ENCODE measurements at regions not wholly inside any gene's neighbourhood (a gene's known extent, or its start where the extent isn't known, plus 50 kb on each side); places are given as distances from the start of the nearest gene placed in this dataset.

DNA sequence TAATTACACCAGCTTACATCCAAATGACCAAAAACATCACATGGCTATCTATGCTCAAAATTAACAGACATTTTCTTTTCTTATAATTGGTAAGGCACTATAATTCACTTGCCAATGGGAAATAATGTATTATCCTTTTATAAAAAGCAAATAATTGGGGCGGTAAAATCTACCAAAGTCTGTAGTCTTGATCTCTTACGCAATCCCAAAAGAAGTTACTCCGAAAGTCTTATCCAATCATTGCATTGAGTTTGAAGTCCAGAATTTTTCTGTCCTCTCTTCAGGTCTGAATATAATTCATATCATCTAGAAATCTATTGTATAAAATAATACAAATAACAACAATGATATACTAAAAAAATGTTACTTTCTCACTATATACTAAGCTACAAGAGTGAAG, 273.3 kb upstream of the CADM2 start:
- intact Hi-C loops (cut with micrococcal nuclease) (no loop called here), in situ Hi-C loops (cut with MboI; ENCODE audit: low sequenced_read_pairs) (no loop called here), dilution Hi-C loops (cut with HindIII; ENCODE audit: low sequenced_read_pairs, unreplicated experiment) (no loop called here)
- Histone ChIP-seq H3K4me2 (ENCODE audit: low read depth, low read length) (no peak overlapping the region), H3K4me1 (ENCODE audit: control insufficient read depth, insufficient read depth, low read length) (no peaks in the 10 kb centered on the region), H4K91ac (ENCODE audit: insufficient read depth, low read depth, low read length) (no peak overlapping the region), H3K9ac (ENCODE audit: low read depth, low read length) (no peak overlapping the region), H3K14ac (replicated peaks; ENCODE audit: low read depth, low read length) (no peak overlapping the region), H3K27me3 (ENCODE audit: control insufficient read depth, insufficient read depth, low read length) (no peaks in the 10 kb centered on the region), H4K5ac (ENCODE audit: low read depth, low read length) (no peak overlapping the region), H4K20me1 (ENCODE audit: insufficient read depth, low read length) (no peaks in the 10 kb centered on the region), H3K4ac (ENCODE audit: low read depth, low read length) (no peak overlapping the region), H3K27ac (ENCODE audit: insufficient read depth, low read length) (no peak overlapping the region), H3K36me3 (ENCODE audit: control insufficient read depth, insufficient read depth, low read length) (no peaks in the 10 kb centered on the region), H2BK120ac (ENCODE audit: low read depth, low read length) (no peak overlapping the region), H3K56ac (ENCODE audit: extremely low read depth, insufficient read depth, low read length) (no peak overlapping the region), H2BK5ac (ENCODE audit: low read depth, low read length, poor library complexity, severe bottlenecking) (no peak overlapping the region), H3K9me1 (ENCODE audit: insufficient read depth, low read length) (no peaks in the 10 kb centered on the region), H2BK15ac (ENCODE audit: low read depth, low read length) (no peak overlapping the region), H4K8ac (ENCODE audit: low read depth in 2 of 2, low read length in 2 of 2) (no peak overlapping the region), H3K23ac (ENCODE audit: low read depth, low read length) (no peak overlapping the region), H3K79me1 (ENCODE audit: low read depth in 1 of 2, low read length in 2 of 2) (no peaks in the 10 kb centered on the region), H3K9me3 (ENCODE audit: control insufficient read depth, insufficient read depth, low read length) (peaks cover 6% of the 10 kb centered on the region), H2BK20ac (ENCODE audit: low read depth, low read length) (no peak overlapping the region), H2AK9ac (replicated peaks; ENCODE audit: low read depth, low read length, poor library complexity) (no peak overlapping the region), H2AFZ (replicated peaks; ENCODE audit: low read length, poor library complexity) (no peak overlapping the region), H3K18ac (ENCODE audit: low read depth, low read length) (no peak overlapping the region), H2AK5ac (ENCODE audit: low read depth, low read length) (no peak overlapping the region), H3K4me3 (ENCODE audit: insufficient read depth, low read depth, low read length) (no peak overlapping the region)
- CTCF ChIA-PET: no interaction called here
- no TSS peak for BruUV-seq (replicated peaks)
- POLR2A ChIA-PET (ENCODE audit: unreplicated experiment): no interaction called here
- peak; percentile 75 for TF ChIP-seq CEBPB (IDR thresholded peaks at IDR 0.05; ENCODE audit: low read depth, low read length)
- TF ChIP-seq, protein P1, sequence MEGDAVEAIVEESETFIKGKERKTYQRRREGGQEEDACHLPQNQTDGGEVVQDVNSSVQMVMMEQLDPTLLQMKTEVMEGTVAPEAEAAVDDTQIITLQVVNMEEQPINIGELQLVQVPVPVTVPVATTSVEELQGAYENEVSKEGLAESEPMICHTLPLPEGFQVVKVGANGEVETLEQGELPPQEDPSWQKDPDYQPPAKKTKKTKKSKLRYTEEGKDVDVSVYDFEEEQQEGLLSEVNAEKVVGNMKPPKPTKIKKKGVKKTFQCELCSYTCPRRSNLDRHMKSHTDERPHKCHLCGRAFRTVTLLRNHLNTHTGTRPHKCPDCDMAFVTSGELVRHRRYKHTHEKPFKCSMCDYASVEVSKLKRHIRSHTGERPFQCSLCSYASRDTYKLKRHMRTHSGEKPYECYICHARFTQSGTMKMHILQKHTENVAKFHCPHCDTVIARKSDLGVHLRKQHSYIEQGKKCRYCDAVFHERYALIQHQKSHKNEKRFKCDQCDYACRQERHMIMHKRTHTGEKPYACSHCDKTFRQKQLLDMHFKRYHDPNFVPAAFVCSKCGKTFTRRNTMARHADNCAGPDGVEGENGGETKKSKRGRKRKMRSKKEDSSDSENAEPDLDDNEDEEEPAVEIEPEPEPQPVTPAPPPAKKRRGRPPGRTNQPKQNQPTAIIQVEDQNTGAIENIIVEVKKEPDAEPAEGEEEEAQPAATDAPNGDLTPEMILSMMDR (conservative IDR thresholded peaks at IDR 0.05; ENCODE audit: low read depth, low read length): no peak
- DNase-seq (no peak), ATAC-seq (ENCODE audit: low read depth) (no peak)
- no CpG with 5 or more reads among the region's 3 CpGs for WGBS, 2 experiments (ENCODE audit: extremely low coverage in 2 of 2, insufficient read length in 1 of 2)

All from IMR-90 (cell line).